NCI-H82 treated with DMSO at 0.1 percent for 48 hours (cell line): ENCODE measurements at regions not wholly inside any gene's neighbourhood (a gene's known extent, or its start where the extent isn't known, plus 50 kb on each side); places are given as distances from the start of the nearest gene placed in this dataset.
"Not testable (repeated sequence)": the region's sequence is repeated elsewhere in the genome, so short reads cannot be mapped to it uniquely, and the experiment has no call there.

Experiments used
- DNase-seq: peaks from one replicate; lab custom pipeline; 2025; ENCODE audit not compliant: unreplicated experiment; lab: John Stamatoyannopoulos, UW

DNA sequence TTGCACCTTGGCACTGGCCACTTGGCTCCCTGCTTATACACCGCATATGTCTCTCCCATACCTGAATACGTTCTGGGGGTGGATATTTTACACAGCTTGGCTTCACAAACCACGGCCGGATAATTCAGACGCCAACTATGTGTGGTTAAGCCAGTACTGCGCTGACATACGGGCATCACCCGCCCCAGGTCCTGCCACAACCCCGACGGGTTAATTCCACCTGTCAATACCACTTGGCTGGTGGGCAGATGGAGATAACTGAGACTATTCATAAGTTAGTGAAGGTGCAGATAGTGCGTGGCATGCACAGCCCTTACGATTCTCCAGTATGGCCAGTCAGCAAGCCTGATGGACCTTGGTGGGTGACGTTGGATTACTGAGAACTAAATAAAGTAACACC, 696.3 kb upstream of the AGA start:
- DNase-seq, result no peak

DNA sequence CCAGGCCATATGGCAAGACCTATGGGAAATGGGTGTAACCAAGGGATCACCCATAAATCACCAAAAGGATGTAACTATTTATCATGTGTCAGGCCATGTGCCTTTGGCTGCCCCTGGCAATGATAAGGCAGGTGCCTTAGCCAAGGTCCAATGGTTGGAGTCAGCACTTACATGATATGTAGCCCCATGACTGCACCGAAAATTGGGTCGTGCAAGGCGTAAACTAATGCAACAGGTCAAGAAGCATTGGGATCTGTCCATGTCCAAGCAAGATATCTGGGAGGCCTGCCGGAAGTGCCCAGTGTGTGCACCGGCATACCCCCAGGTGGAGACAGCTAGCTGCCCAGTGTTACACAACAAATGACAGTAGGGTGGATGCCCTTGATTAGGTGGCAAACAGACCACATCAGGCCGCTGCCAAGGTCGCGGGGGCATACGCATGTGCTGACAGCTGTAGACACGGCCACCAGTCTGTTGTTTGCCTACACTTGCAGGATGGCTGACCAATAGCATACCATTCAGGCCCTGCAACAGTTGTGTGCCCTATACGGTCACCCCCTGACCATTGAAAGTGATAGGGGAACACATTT, 698.2 kb upstream of the AGA start:
- no peak for DNase-seq

DNA sequence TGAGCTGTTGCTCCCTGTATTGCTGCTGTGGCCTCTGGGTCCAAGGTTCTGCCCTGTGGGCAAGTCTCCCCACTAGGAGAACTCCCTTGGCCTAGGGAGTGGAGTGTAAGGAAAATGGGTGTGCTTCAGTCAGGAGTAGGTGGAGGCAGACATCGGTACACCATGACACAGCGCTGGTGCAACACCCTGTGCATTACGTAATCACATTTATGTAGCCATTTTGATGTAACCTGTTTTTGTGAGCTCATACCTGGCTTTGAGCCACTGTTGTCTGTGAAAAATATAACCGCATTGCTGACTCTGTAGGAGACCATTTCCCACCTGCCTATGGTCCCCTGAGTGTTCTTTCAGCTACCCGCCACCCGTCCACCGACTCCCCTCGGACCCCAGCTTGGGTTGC, 700.5 kb upstream of the AGA start:
- no peak for DNase-seq

DNA sequence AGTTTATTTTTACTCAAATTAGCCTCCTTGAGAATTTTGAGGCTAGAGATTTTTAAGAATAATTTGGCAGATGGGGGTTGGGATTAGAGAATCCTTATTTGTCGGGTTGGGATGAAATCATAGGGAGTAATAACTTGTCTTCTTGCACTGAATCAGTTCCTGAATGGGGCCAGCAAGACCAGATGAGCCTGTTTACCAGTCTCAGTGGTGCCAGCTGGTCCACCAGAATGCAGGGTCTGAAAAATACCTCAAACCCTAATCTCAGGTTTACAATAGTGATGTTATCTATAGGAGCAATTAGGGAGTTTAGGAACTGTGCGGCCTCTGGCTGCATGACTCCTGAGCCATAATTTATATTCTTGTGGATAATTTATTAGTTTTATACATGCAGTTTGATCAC, 705.9 kb upstream of the AGA start:
- no peak for DNase-seq

DNA sequence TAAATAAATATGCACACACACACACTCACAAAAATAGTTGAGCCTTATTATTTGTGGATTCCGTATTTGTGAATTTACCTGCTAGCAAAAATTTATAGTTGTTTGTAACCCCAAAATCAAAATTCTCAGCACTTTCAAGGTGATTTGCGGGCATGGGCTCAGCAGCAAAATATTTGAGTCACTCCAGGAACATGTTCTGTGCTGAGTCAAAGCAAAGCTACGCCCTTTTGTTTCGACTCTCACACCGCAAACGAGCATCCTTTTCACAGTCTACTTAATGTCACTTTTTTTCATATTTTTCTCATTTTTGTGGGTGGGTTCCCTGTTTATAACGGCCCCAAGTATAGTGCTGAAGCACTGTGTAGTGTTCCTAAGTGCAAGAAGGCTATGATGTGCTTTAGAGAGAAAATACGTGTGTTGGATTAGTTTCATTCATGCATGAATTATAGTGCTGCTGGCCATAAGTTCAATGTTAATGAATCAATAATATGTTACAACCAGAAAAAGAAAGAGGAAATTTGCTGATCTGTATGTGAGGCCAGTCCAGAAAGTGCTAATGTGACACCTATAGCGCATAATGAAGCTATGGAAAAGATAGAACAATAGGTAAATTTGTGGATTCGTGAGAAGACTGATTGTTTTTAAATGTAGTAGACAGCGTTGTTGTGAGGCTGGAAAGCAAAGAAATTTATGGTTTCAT, 723.2 kb upstream of the AGA start:
- no peak for DNase-seq

DNA sequence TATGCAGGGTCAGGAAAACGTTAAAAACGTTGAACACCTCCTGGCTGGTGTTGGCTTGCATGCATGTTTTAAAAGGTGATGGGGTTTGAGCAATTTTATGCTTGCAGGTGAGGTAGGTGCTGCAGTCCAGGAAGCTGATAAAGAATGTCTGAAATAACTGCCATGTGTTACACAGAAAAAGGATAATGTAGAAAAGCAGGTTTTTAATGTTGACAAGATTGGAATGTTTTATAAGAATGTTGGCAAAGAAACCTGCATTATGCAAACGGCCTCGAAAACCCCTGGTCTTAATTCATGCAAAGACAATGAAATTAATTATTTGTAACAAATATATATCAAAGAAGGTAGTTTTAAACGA, 723.7 kb upstream of the AGA start:
- no peak for DNase-seq

DNA sequence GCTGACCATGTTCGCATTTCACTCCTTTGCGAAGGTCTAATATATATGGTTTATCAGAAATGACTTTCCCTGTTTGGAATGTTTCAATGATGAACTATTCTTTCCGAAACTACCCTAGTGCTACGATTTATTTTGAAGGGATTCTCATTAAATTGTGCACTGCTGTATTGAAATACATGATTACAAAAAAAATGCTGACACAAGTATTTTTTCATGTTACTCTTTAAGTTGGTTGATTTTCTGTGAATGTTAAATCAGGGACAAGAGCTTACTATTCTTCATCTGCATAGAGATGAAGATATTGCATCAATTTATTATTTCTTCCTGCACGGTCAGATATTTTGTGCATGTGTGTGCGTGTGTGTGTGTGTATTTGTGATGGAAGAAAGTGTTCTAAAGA, 731.5 kb upstream of the AGA start:
- DNase-seq, result no peak

DNA sequence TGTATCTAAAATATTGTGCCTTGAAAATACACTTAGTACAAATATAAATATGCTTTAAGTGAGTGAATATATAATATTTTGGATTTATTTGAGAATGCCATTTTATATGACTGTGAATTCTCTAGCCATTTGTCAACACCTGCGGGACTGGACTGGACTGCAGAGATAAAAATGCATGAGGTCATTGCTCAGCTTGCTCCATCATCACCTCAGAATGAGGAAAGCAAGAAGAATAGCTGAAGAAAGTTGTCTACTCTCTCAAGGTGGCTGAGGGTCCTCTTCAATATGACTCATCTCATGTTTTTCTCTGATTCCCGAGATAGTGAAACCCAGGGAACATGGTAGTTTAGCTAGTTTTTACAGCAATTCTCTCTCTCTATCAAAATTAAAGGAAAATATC, 732.5 kb upstream of the AGA start:
- no peak for DNase-seq

DNA sequence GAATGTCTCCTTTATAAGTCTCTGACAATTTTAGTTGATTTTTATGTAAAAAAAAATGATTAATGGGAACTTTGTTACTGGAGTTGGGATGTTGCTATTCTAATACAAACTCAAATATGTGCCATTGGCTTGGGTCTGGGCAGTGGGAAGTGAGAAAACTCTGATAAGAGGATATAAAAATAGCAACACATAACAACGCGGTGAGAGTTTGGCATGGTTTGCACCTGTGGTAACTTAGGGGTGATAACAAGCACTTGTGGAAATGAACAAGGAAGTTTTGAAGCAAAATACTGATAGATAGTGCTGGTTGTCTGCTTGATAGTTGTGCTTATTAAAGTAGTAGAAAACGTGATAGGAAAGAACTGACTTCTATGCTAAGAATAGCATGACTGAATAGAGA, 743.3 kb upstream of the AGA start:
- no peak for DNase-seq

DNA sequence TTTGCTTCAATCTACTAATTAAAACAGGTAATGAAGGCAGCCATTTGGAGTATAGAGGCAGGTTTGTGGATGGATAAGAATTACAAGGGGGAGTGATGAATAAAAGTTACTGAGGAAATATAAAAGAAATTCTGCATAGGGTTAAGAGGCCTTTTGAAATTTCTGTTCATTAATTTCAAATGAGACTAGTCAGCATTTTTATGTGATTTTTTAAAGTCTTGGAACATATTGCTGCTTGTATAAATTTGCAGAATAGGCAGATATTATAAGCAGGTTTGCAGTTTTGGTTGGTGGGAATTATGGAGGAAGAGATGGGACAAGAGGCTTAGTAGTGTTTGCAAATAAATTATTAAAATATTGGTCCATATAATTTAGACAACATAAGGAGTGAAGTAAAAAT, 750.4 kb upstream of the AGA start:
- DNase-seq, result no peak

DNA sequence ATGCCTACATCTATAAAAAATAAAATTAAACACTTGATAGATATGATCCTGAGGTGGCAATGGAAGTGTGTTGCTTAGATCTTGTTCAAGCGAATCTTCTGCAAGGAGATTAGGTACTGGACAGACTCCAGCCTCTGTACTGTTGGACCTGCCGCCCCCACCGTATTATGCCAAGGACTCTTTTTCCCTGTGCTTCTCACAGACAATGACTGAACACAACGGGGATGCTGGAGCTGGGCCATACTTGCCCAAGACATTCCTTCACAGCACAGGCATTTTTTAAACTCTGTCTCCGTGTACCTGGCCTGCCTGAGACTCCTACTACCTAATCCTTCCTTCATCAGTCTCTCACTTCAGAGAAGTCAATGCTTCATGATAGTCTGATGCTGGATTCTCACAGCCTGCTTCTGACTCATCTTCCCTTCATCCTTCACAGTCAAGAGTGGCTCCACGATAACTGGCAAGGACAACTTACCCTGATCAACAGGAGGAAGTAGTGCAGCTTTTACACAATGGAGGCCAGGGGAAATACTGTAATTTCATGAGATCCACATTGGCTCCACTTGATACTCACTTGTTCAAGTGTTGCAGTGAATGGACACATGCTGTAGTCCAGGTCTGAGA, 754.6 kb upstream of the AGA start:
- no peak for DNase-seq

DNA sequence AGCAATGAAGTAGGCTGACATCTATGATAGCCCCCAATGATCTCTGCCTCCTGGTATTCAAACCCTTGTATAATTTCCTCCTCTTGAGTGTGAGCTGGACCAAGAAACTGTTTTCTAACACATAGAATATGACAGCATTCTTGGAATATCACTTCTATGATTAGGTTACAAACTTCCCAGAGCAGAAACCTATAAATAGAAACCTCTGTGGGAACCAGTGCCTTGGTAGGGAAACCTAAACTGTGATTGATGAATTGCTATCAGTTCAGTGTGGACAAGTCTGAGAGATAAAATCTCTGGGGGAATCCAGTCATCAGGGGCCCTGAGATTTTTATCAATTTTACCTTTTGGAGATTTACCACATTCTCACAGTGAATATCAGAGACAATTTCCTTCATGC, 756.5 kb upstream of the AGA start:
- no peak for DNase-seq

DNA sequence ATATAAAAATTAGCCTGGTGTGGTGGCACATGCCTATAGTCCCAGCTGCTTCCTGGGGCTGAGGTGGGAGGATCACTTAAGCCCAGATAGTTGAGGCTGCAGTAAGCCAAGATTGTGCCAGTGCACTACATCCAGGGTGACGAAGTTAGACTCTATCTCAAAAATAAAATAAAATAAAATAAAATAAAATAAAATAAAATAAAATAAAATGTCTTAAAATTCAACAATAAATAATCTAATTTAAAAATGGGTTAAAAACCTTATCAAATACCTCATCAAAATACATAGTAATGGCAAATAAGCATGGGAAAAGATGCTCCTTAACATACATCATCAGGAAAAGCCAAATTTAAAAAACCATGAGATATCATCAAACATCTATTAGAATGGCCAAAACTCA, 760.2 kb upstream of the AGA start:
- DNase-seq, result no peak

DNA sequence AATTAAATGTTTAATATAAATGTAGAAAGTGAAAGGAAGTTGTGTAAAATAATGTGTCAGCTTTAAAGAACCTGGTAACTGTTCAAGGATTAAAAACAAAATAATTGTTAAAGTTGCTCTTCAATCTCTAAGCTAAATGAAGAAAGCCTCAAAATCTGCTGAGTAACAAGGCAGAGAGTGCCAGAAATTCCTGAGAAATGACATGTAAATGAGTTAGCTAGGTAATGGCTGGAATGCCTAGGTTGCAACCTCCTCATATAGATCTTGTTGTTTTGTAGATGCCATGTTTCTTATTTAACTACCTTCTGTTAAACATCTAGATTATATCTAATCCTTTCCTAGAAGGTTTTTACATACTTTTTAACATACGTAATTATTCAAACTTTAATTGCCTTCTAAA, 763.6 kb upstream of the AGA start:
- no peak for DNase-seq

DNA sequence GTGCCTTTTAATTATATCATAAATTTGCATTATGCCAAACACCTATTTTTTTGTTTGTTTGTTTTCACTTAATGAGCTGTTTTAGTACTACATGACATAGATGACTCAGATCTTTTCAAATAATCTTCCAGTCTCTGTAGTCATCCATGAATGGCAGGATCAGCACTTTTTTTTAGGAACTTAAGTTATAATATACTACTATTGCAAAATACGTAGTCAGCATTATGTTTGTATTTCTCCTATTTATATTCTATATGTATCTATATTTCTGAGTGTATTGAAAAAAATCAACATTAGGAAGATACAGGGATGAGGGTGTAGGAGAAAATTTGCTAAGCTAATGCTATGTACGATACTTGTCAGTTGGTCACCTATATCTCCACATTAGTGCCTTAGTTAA, 773.1 kb upstream of the AGA start:
- DNase-seq, result no peak

DNA sequence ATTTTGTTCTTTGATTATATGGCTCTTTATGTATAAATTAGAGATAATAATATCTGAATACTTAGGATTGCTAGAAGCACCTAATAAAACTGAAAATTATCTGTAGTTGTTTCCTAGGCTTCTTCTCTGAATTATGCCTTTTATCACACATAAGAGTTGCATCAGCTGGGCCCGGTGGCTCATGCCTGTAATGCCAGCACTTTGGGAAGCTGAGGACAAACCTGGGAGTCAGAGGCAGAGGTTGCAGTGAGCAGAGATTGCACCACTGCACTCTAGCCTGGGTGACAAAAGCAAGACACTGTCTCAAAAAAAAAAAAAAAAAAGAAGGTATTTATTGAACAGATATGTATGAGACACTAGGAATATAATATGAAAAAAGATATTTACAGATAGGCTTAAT, 773.5 kb upstream of the AGA start:
- DNase-seq, result no peak

DNA sequence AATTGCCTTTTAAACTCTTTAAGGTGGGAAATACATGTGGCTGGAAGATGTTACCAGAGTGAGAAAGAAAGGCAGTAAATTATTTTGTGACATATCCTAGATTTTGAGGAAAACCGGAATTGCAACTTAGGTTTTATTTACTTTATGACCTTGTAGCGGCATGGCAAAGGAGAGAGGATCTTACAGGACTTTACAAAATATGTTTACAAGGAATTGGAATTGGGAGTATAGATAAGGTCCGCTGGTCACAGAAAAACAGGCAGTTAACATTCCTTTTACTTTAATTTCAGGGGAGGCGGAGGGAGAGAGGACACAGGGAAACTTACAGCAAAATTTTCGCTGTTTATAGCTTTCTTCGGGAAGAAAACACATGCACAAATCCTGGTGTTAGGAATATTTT, 784.2 kb upstream of the AGA start:
- DNase-seq, result not testable (repeated sequence)

DNA sequence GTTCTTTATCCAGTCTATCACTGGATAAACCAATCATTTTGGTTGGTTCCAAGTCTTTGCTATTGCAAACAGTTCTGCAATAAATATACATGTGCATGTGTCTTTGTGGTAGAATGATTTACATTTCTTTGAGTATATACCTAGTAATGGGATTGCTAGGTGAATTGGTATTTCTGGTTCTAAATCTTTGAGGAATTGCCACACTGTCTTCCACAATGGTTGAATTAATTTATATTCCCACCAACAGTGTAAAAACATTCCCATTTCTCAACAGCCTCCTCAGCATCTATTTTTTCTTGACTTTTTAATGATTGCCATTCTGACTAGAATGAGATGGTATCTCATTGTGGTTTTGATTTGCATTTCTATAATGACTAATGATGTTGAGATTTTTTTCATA, 791.7 kb upstream of the AGA start:
- DNase-seq, result no peak

DNA sequence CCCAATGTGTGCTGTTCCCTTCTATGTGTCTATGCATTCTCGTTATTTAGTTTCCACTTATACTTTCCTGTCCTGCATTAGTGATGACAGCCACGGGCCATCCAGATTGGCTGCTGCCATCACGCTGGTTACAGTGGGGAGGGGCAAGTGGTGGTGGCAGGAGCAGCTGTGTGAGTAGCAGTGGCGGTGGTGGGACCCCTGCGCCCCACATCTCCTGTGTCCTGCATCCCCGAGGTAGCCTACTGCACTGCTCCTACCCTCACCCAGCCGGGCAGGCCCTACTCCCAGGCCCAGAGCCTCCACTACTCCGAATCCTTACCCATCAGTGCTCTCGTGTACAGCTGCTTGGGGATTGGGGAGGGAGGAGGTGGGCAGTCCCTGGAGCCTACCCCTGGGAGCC, 798.7 kb upstream of the AGA start:
- no peak for DNase-seq

DNA sequence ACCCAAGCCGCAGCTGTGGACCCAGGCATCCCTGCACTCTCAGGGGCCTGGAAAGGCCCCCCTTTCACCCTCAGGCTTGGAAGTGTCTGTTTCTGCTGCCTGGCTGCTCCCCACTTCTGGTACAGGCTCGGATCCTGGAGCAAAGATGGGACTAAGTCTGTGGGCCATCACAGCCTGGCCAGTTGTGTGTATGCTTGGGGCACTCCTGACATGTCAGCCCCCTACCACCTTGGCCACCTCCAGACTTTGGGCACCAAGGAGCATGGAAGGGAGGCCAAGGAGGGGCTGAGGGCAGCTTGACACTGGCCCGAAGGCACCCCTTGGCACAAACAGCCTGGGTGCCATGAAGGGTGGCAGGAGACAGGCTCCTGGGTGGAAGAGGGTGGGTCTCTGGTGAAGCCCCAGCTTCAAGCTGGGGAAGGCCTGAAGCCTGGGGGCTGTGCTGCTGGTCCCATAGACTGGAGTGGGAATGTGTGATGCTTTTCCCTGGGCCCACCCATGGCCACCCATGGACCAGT, 799.4 kb upstream of the AGA start:
- DNase-seq, result no peak

DNA sequence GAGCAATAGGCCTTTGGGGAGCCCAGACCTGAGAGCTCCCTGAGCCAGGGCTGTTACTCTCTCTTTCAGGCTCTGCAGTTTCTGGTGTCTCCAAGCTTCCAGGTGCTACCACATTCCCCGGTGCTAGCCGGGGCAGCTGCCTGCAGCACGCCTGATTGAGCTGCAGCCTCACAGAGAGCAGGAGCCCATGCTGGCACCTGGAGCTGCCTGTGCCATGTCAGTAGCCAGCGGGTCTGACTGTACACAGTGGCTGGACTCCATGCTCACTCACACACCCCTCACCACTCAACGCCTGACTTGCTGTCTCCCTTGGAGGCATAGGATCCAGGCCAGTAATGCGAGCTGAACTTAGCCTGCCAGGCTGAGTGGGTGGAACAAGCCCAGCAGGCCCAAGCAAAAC, 800.4 kb upstream of the AGA start:
- no peak for DNase-seq

DNA sequence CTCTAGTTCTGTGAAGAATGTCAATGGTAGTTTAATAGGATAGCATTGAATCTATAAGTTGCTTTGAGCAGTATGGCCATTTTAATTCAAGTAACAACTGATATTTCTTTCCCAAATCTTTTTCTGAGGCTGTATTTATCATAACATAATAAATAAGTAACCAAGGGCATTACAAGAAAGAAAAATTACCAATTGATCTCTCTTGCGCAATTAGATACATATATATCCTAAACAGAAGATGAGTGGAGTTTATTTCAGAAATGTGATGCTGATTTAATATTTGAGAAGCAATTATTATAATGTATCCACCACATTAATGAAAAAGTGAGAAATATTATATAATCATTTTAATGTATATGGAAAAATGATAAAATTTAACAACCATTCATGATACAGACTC, 802.5 kb upstream of the AGA start:
- no peak for DNase-seq

DNA sequence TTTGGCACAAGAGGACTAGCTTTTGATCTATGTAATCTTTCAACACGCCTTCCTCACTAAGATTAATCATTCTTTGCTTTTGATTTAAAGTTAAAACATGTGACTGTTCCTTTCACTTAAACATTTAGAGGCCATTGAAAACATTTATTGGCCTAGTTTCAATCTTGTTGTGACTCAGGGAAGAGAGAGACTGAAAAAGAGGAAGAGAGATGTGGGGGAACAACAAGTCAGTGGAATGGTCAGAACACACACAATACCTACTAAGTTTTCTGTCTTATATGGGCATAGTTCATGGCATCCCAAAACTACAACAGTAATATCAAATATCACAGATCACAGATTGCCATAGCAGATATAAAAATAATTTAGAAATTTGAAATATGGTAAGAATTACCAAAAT, 812.9 kb upstream of the AGA start:
- no peak for DNase-seq
